Neural cell (in vitro differentiated cells): ENCODE measurements at regions not wholly inside any gene's neighbourhood (a gene's known extent, or its start where the extent isn't known, plus 50 kb on each side); places are given as distances from the start of the nearest gene placed in this dataset.

Source experiments
- CTCF ChIP-seq: fragments of 450-650 bp; IDR thresholded peaks from 2 replicates; pipeline ENCODE4 v1.5.1; 2014; ENCODE audit warnings: antibody characterized with exemption, mild to moderate bottlenecking, moderate library complexity; ENCODE audit not compliant: poor library complexity, severe bottlenecking
- EP300 ChIP-seq: fragments of 450-650 bp; conservative IDR thresholded peaks from 2 replicates; pipeline ENCODE4 v1.6.1; 2014; ENCODE audit warnings: antibody characterized with exemption, mild to moderate bottlenecking, moderate library complexity; ENCODE audit not compliant: poor library complexity, severe bottlenecking
- EZH2 ChIP-seq: fragments of 200-600, 300-800 bp; shearing (Covaris generic), sonication (generic); IDR thresholded peaks from 2 replicates; pipeline ENCODE4 v1.6.1; 2014; ENCODE audit warnings: antibody characterized with exemption, low read length, borderline replicate concordance, mild to moderate bottlenecking; ENCODE audit not compliant: insufficient read depth, poor library complexity, severe bottlenecking
- MXI1 ChIP-seq: fragments of 450-650 bp; conservative IDR thresholded peaks from 2 replicates; pipeline ENCODE4 v1.6.1; 2014; ENCODE audit warnings: antibody characterized with exemption, mild to moderate bottlenecking; ENCODE audit not compliant: poor library complexity, severe bottlenecking
- POLR2AphosphoS5 ChIP-seq: IDR thresholded peaks from 2 replicates; pipeline ENCODE4 v1.6.1; 2012
- RAD21 ChIP-seq: fragments of 450-650 bp; conservative IDR thresholded peaks from 2 replicates; pipeline ENCODE4 v1.6.1; 2014; ENCODE audit warnings: antibody characterized with exemption, mild to moderate bottlenecking, moderate library complexity
- SMC3 ChIP-seq: fragments of 450-650 bp; conservative IDR thresholded peaks from 2 replicates; pipeline ENCODE4 v1.6.1; 2014; ENCODE audit warnings: antibody characterized with exemption, mild to moderate bottlenecking, moderate library complexity; ENCODE audit not compliant: poor library complexity
- TAF1 ChIP-seq: IDR thresholded peaks from 2 replicates; pipeline ENCODE4 v1.6.1; 2012; ENCODE audit warnings: low read depth
- TF ChIP-seq, protein P1 (sequence below): IDR thresholded peaks from 2 replicates; pipeline ENCODE4 v1.6.1; 2012; ENCODE audit warnings: borderline replicate concordance

DNA sequence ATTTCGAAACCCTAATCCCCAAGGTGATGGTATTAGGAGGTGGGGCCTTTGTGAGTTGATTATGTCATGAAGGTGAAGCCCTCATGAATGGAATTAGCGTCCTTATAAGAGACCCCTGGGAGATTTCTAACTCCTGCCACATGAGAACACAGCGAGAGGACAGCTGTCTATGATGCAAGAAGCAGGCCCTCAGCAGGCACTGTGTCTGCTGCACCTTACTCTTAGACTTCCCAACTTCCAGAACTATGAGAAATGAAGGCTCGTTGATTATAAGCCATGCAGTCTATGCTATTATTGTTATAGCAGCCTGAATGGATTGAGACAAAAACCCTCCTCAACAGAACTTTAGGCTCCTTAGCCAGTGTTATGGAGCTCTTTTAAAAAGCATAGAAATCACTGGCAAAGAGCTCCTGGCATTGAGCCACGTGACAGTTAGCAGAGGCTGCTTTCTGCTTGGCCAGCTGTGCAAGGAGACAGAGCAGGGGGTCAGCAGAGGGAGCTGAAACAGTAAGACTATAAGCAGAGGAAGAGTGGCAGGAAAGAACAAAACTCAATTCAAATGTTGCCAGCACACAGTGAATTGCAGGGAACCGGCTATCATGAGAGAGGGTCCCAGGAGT lies 219.2 kb upstream of the FAT1 start:
- TF ChIP-seq EP300 (no peak), CTCF (no peak), POLR2AphosphoS5 (no peak), EZH2 (no peak), MXI1 (no peak), SMC3 (no peak), TAF1 (no peak), RAD21 (no peak)
- TF ChIP-seq, protein P1, sequence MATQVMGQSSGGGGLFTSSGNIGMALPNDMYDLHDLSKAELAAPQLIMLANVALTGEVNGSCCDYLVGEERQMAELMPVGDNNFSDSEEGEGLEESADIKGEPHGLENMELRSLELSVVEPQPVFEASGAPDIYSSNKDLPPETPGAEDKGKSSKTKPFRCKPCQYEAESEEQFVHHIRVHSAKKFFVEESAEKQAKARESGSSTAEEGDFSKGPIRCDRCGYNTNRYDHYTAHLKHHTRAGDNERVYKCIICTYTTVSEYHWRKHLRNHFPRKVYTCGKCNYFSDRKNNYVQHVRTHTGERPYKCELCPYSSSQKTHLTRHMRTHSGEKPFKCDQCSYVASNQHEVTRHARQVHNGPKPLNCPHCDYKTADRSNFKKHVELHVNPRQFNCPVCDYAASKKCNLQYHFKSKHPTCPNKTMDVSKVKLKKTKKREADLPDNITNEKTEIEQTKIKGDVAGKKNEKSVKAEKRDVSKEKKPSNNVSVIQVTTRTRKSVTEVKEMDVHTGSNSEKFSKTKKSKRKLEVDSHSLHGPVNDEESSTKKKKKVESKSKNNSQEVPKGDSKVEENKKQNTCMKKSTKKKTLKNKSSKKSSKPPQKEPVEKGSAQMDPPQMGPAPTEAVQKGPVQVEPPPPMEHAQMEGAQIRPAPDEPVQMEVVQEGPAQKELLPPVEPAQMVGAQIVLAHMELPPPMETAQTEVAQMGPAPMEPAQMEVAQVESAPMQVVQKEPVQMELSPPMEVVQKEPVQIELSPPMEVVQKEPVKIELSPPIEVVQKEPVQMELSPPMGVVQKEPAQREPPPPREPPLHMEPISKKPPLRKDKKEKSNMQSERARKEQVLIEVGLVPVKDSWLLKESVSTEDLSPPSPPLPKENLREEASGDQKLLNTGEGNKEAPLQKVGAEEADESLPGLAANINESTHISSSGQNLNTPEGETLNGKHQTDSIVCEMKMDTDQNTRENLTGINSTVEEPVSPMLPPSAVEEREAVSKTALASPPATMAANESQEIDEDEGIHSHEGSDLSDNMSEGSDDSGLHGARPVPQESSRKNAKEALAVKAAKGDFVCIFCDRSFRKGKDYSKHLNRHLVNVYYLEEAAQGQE, result no peak
